Activated CD8-positive, alpha-beta memory T cell treated with anti-CD3 and anti-CD28 coated beads for 24 hours (primary cell): ENCODE measurements at regions not wholly inside any gene's neighbourhood (a gene's known extent, or its start where the extent isn't known, plus 50 kb on each side); places are given as distances from the start of the nearest gene placed in this dataset.
"Not testable (repeated sequence)": the region's sequence is repeated elsewhere in the genome, so short reads cannot be mapped to it uniquely, and the experiment has no call there.

Source experiments
- DNase-seq: peaks from one replicate; pipeline ENCODE4 v3.0.0-alpha.2; 2020

DNA sequence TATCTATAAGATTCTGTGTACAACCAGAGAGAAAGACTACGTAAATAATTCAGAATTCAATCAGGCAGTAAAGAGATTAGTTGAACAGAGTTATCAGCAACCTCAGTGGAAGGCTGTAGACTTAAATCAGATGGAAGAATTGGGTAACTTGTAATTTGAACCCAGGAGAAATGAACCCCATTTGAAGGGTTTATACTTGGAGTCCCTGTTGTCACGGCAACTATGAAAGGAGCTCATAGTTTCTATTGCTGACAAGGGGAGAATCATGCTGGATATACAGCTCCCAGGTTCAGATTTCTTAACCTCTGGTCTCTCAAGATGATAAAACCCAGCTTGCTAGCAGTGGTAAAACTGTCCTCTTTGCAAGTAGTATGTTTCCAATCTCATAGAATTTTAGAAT, 54.4 kb upstream of the BMP4 start:
- DNase-seq: no peak

DNA sequence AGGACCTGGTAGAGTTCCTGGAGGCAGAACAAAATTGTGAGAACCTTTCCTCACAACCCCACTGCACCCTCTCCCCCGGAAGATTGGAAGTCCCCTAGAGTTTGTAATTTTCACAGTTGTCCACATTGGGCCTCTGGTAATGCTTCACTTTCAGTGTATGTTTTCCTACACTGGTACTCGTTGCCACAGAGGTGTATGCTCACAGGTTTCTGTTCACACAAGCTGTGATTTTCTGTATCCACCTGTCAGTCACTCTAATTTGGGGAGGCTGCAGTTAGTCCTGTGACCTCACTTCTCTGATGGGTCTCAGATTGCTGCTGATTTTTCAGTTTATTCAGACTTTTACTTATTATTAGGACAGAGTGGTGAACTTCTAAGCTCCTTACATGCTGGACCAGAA, 66.4 kb upstream of the BMP4 start:
- DNase-seq: no peak

DNA sequence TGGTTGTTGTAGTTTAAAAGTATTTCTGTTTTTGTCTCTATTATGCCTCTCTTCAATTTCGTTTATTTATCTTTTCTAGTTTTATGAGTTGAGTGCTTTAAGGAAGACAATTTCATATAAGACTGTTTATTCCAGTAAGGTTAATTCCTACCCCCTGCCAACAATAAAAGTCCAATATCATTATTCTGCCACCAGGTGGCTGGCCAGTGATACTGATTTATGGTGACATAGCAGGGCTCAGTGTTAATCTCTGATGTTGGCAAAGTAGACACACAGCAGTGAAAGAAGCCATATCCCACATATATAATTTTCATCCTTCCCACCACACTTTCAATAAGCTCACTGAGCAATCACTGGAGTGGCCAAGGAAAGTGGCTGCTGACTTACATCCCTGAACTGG, 69.0 kb upstream of the BMP4 start:
- DNase-seq: no peak

DNA sequence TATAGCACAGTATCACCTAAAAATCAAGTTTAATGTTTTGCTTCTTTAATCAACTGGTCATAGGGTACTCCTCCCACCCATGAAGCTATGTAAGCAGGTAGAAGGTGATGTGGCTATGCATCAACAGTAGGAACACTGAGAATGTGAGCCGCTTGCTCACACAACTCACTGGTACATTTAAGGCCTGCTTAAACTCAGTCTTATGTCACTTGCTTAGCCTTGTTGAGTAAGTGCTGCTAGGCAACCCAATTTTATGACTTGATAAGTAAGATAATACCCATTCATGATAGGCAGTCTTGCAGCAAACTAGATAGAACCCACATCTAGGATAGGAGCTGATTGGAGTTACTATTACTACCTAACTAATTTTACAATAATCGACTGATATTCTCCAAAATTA, 70.0 kb upstream of the BMP4 start:
- DNase-seq: no peak

DNA sequence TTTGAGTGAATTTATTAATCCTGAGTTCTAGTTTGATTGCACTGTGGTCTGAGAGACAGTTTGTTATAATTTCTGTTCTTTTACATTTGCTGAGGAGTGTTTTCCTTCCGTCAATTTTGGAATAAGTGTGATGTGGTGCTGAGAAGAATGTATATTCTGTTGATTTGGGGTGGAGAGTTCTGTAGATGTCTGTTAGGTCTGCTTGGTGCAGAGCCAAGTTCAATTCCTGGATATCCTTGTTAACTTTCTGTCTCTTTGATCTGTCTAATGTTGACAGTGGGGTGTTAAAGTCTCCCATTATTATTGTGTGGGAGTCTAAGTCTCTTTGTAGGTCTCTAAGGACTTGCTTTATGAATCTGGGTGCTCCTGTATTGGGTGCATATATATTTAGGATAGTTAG, 74.4 kb upstream of the BMP4 start:
- DNase-seq: not testable (repeated sequence)

DNA sequence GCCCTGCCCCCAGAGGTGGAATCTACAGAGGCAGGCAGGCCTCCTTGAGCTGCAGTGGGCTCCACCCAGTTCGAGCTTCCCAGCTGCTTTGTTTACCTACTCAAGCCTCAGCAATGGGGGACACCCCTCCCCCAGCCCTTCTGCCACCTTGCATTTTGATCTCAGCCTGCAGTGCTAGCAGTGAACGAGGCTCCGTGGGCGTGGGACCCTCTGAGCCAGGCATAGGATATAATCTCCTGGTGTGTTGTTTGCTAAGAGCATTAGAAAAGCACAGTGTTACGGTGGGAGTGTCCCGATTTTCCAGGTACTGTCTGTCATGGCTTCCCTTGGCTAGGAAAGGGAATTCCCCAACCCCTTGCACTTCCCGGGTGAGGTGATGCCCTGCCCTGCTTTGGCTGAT, 76.7 kb upstream of the BMP4 start:
- not testable (repeated sequence) for DNase-seq

DNA sequence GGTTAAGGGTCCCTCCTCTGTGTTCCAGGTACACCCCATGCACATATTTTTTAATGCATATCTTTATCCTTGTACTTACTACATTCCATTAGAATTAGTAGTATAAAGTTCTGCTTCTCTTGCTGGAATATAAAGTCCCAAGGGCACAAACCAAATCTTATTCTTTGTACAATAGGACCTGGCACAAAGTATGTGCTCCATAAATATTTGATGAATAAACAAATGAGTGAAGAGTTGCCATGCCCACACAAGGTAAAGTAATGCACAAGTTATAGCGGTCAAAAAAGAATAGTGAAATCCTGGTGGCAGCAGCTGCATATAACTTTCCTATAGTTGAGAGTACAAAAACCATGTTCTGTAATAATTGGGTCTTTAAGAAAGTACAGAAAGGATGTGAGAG, 82.1 kb upstream of the BMP4 start:
- DNase-seq: no peak

DNA sequence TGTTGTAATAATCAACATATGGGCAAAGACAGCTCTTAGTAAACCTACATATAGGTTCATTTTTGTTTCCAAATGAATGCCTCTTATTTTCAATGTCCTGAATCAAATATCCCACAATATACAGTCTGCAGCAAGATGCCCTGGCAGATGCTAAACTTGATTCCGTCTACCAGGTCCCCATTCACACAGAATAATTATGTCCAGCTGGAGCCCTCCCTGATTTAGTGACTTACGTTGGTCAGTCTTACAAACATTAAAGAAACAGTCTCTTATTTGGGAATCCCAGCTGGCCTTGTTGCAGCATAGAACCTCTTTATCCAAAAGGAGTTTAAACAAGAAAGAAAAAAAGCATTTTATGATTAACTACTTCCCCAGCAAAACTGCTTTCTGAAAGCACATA, 82.7 kb upstream of the BMP4 start:
- DNase-seq: no peak

DNA sequence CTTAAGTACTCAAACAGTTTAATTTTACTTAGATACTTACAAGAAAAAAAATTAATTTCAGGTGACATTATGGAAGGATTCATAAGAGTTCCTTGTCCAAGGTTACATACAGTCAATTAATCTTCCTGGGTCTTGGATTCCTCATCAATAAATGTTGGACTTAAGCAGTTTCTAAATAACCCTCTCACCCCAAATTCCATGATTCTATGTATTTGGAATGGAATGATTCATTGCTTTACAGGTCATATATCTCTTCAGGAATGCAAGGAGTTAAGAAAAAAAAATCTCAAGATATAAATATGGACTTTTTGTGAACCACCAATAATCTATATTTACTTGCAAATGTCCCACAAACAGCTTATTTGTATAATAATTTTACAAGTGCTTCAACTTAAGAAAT, 84.2 kb upstream of the BMP4 start:
- DNase-seq: no peak

DNA sequence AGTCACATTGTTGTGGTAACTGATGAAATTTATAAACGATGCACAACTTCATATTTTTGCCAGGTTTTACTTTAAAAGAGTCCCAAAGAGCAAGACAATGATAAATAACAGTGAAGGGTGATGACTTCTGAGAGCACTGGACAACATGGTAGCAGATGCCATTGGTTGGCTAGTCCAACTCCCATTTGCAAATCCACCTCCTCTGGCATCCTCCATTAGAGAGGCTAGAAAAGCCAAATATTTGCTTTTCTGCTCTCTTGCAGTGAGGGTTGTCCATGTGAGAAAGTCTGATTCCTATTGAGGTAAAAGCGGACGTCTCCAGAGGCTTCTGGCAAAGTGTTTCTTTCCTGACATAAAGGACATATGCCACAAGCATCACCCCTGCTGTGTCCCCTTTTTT, 89.6 kb upstream of the BMP4 start:
- DNase-seq: no peak

DNA sequence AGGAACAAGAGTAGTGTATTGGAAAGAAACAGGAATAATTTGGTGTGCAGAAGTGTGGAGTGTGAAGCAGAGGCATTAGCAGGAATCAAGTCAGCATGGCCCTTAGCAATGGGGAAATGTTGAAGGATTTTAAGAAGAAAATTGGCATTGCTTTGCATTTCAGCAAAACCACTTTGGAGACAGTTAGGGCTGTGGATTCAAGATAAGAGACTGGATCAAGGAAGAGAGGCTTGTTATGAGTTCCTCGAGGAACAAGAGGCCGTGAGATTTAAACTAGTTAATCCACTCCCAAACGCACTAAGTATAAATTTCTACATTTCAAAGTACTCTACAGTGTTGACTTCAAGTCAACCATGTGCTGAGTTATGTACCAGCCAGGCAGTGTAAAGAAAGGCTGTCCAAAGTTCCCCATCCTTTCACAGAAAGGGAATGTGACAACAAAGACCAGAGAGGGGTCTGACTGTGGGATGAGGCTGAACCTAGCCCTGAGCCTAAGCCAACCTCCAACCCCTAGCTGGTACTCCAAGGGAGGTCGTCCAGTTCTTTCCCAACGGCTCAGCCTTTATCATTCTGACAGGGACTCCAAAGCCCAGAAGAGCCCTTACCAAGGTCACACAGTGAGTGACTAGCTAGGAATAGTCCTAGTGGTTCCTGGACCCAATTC, 91.2 kb upstream of the BMP4 start:
- DNase-seq: no peak

DNA sequence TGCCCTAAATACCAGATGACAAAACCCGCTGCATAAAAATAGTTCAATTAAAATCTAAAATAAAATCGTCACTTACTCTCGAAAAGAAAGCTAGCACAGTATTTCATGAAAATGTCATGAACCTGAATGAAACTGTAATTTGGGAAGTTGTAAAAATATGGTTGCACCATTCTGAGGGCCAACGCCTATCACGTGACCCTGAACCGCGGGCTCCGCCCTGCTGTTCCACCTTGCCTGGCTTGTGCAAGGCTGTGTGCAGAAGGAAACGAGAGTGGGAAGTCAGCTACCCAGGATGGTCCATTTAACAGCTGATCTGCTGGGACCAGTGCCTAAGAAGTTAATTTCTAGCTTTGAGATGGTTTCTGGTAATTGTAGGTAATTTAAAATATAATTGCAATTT, 91.7 kb upstream of the BMP4 start:
- DNase-seq: no peak

DNA sequence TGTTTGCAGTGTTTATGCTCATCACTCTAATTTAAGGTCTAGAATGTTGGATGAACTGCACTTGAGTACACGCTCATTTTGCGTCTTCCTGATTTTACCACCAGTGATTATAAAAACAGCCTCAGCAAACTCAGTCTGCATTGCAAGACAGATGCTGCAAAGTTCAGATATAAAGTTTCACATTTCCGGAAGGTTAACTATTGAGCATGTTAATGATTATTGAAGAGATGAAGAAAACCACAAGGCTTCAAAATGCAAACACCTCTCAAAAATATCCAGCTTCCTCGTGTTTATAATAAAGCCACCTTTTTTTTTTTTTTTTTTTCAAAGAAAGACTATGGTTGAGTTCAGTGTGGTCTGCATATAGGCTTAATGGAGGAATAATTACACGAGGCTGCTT, 92.1 kb upstream of the BMP4 start:
- no peak for DNase-seq

DNA sequence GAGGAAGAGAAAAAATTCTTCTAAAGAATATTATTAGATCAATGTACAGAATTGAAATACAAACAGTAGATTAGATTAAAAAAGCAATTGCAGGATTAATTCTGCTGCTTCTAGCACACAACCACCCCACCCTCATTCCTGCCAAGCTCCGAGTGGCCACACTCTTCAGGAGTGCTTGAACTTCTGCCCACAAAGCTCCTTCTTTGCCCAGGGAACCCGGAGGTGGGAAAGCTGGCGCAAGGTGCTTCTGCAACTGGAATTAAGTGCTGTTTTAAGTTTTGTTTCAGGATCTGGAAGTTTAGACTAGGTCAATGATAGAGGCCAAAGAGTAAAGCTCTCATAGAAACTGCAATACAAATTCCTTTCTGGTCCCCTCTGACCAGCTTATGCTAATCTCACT, 94.1 kb upstream of the BMP4 start:
- DNase-seq: no peak

DNA sequence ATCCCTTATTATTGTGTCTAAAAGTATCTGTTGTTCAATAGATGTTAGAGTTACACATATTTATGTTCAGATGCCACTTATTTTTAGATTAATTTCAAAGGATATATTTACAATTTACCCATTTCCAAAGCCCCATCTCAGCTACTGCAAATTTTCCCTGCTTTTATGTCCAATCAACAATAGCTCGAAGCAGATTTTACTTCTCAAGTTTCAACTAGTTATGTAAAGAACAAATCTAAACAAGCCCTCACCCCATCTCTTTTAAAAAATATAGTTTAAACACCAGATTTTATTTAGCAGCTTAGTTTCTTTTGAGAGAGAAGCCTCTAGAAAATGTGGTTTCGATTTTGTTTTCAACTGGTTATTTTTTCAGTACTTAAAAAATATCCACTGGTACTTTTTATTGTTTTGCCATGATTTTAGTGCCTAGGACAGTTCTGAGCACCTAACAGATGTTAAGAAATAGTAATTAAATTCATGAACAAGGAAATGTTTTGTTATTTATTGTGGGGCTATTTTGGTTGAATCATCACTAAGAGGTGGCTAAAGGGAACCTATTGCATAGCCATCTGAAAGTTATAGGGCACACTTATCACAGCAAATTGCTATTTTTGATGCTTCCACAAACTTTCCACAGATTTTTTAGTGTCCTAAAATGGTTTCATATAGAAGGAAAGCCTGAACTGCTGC, 96.2 kb upstream of the BMP4 start:
- no peak for DNase-seq

DNA sequence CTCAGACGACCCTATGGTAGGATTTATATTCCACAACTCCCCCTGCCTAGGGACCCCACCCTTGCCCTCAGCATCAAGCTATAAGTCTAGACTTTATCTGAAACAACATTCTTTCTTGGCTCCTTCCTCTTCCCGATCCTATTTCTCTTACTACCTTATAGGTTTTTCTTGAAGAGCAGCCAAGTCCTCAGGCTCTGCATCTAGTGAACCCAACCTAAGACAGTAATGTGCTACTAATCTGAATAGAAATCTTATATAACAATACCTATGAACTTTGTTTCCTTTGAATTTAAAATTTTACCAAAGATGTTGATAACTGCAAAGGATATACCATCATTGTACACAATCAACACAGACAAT, 96.7 kb upstream of the BMP4 start:
- no peak for DNase-seq

DNA sequence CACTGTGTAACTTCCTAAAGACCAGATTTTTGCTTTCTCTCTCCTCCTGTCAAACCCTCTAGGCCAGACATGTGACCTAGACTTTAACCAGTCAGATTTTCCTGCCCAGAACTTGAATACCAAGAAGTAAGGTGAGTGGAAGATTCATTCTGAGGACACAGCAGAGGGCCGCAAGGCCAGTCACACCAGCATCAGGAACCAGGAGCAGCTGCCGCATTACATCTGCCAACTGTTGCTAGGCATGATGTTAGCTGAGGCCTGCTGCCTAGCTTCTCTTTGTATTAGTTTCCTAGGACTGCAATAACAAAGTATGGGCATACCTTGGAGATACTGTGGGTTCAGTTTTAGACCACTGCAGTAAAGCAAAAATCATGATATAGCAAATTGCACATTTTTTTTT, 101.9 kb upstream of the BMP4 start:
- DNase-seq: no peak

DNA sequence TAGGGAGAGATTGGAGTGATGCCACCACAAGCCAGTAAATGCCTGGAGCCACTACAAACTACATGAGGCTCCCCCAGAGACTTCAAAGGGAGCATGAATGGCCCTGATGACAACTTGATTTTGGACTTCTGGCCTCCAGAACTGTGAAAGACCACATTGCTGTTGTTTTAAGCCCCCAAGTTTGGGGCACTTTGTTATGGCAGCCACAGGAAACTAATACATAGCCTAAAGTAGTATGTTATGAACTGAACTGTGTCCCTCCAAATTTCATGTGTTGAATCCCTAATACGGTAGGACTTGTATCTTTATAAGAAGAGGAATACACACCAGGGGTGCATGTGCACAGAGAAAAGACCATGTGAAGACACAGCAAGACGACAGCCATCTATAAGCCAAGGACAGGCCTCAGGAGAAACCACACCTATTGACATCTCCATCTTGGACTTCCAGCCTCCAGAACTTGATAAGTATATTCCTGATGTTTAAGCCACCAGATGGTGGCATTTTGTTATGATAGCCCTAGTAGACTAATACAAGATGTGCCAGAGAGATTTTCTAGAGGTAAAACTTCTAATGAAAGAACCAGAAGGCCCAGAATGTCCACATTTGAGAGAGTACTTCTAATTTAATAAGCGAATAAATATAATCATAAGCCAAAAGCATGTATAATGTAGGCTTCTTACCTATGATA, 127.1 kb upstream of the BMP4 start:
- DNase-seq: no peak

DNA sequence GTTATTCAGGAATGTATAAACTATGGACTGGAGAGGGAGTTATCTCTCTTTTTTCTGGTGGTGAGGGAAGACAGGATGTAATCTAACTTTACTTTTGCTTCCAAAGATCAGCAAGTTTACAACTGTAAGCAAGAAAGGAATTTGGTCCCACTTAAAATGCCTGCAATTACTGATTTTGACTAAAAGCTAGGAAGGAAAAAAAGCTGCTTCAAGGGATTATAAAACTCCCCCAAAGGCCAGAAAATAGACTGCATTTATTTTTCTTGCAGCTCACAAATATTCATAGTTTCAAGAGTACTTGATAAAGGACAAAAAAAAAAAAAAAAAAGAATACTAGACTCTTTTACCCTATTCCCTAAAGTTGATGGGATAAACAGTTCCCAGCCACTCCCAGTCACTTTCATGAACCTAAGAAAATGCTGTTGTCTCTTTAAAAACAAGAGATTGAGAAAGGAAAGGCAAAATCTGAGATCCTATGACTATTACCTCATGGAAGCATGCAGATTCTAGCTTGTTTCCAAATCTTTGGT, 128.7 kb upstream of the BMP4 start:
- no peak for DNase-seq

DNA sequence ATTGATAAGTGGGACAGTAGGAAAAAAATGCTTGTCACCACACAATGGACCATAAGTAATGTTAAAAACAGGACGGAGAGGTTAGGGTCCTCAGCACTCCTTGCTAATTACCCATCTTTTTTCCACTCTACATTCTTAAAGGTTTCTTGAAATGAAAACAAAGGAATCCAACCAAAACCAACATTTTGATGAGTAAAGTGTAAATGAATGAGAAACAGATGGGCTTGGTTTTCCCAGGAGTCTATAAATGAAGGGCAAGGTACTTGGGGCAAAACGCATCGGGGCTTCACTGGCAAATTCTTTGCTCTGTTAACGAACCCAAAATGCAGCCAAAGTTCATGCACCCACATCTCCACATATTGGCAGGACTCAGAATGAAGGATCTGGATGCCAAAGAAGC, 129.2 kb upstream of the BMP4 start:
- DNase-seq: no peak

DNA sequence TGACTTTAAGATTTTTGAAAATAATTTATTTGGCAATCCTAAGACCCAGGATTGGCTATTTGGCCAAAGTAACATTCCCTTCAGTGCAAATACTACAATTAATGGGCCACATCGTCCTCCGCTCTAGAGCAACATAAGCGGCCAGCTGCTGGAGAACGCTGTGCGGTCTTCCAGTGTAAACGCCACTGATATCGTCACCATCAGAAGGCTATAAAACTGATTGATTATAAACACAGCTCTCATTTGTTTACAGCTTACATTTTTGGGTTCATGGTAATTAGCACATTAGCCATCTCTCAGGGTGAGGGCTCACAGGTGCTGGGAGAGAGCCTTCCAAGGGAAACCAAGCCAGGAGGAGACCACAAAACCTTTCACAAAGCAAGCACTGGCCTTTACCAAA, 130.1 kb upstream of the BMP4 start:
- no peak for DNase-seq

DNA sequence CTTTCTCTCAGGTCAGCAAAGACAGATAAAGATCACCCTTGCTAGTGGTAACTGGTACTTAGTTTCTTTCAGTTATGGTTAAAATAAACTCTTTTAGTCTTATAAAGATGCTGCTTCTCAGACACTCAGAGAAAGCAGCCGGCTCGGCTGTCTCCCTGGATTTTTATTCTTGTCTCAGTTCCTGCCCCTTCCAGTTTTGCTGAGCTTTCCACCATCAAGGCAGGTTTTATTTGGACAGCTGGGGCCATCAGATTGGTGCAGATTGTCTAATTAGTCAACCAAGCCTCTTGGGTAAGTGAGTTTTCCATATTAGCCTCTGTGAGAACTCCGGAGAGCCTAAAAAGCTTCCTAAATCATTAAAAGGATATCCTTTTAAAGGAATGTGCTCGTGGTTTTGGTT, 130.8 kb upstream of the BMP4 start:
- no peak for DNase-seq

DNA sequence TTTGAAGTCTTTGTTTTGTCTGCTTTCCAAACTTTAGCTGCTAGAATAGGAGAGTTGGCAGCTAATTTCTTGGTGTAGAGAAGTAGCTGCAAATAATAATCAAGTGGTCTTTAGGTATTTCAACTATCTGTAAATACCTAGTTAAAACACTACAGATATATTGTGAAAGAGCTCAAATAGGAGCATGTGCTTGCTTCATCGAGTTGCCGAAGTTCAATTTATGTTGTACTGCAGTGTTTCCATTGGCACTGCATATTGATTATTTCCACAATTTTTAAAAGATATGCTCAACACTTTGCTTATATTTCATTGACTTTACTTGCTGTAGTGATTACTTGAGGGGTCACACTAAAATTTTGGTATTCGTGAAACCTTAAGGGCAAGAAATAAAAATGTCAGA, 131.6 kb upstream of the BMP4 start:
- DNase-seq: no peak

DNA sequence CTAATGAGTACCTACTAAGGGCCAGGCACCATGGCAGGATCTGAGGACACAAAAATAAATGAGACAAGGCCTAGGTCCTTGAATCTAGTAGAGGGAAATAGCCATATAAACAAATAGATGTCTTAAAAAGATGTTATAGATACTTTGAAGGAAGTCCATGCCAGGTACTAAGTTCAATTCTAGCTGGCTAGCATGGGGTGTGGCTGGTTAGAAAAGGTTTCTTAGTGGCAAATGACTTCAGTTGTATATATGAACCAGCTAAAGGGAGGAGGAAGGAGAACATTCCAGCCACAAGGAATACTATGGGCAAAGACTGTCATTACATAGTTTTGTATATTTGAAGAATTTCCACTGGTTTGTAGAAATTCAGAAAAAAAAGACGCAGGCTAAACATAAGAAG, 133.6 kb upstream of the BMP4 start:
- no peak for DNase-seq

DNA sequence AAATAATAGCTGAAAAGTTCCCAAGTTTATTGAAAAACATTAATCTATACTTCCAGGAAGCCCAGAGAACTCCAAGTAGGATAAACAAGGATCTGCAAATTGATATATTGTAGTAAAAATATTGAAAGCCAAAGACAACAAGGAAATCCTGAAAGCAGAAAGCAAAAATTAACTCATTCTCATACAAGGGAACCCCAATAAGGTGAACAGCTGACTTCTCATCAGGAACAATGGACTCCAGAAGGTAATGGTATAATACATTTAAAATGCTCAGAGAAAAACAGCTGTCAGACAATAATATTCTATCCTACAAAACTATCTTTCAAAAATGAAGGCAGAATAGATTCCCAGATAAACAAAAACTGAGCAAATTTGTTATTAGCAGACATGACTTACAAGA, 138.1 kb upstream of the BMP4 start:
- DNase-seq: no peak
